Neural cell (in vitro differentiated cells): ENCODE measurements at regions not wholly inside any gene's neighbourhood (a gene's known extent, or its start where the extent isn't known, plus 50 kb on each side); places are given as distances from the start of the nearest gene placed in this dataset.

ENCODE experiments used
- H2AFZ ChIP-seq: fragments of 200-600, 300-800 bp; sonication (generic), shearing (Covaris generic); 2 replicates; pipeline ENCODE4 v1.6.0; 2014; ENCODE audit warnings: low read depth, mild to moderate bottlenecking, antibody characterized with exemption, low read length, moderate library complexity
- H3F3A ChIP-seq: fragments of 200-600 bp; shearing (Covaris generic); 2 replicates; pipeline ENCODE4 v1.6.1; 2016; ENCODE audit warnings: mild to moderate bottlenecking, moderate library complexity, mixed read lengths, antibody characterized with exemption, low read length; ENCODE audit not compliant: insufficient read depth, poor library complexity, severe bottlenecking
- H3K27ac ChIP-seq: fragments of 200-600, 300-800 bp; sonication (generic), shearing (Covaris generic); 2 replicates; pipeline ENCODE4 v1.5.1; 2014; ENCODE audit warnings: mild to moderate bottlenecking, low read length, moderate library complexity
- H3K27me3 ChIP-seq: fragments of 300-800, 200-600 bp; sonication (generic), shearing (Covaris generic); 2 replicates; pipeline ENCODE4 v1.6.0; 2014; ENCODE audit warnings: mild to moderate bottlenecking, low read depth, low read length, moderate library complexity; ENCODE audit not compliant: insufficient read depth
- H3K36me3 ChIP-seq: fragments of 300-800, 200-600 bp; sonication (generic), shearing (Covaris generic); 2 replicates; pipeline ENCODE4 v1.5.1; 2014; ENCODE audit warnings: mild to moderate bottlenecking, antibody characterized with exemption, low read length, moderate library complexity; ENCODE audit not compliant: insufficient read depth
- H3K4me2 ChIP-seq: fragments of 300-800, 200-600 bp; sonication (generic), shearing (Covaris generic); 2 replicates; pipeline ENCODE4 v1.6.0; 2014; ENCODE audit warnings: mild to moderate bottlenecking, low read length
- H3K4me3 ChIP-seq: fragments of 300-800, 200-600 bp; sonication (generic), shearing (Covaris generic); 2 replicates; pipeline ENCODE4 v1.5.1; 2014; ENCODE audit warnings: mild to moderate bottlenecking, low read length, moderate library complexity
- H3K79me2 ChIP-seq: fragments of 200-600 bp; shearing (Covaris generic); replicated peaks from 2 replicates; pipeline ENCODE4 v1.6.0; 2014; ENCODE audit warnings: mild to moderate bottlenecking, low read length, moderate library complexity; ENCODE audit not compliant: insufficient read depth
- H3K9ac ChIP-seq: fragments of 300-800, 200-600 bp; sonication (generic), shearing (Covaris generic); 2 replicates; pipeline ENCODE4 v1.6.1; 2016; ENCODE audit warnings: mild to moderate bottlenecking, low read length, mixed read lengths
- H3K9me2 ChIP-seq: fragments of 200-600 bp; shearing (Covaris generic); 2 replicates; pipeline ENCODE4 v1.6.1; 2016; ENCODE audit warnings: mild to moderate bottlenecking, low read length, mixed read lengths; ENCODE audit not compliant: insufficient read depth
- H3K9me3 ChIP-seq: fragments of 200-600, 300-800 bp; sonication (generic), shearing (Covaris generic); 2 replicates; pipeline ENCODE4 v1.6.1; 2016; ENCODE audit warnings: mild to moderate bottlenecking, mixed run types, low read length, moderate library complexity, mixed read lengths
- H4K20me1 ChIP-seq: fragments of 200-600 bp; shearing (Covaris generic); 2 replicates; pipeline ENCODE4 v1.6.1; 2016; ENCODE audit warnings: mild to moderate bottlenecking, mixed run types; ENCODE audit not compliant: insufficient read depth
- EP300 ChIP-seq: fragments of 450-650 bp; conservative IDR thresholded peaks from 2 replicates; pipeline ENCODE4 v1.6.1; 2014; ENCODE audit warnings: antibody characterized with exemption, mild to moderate bottlenecking, moderate library complexity; ENCODE audit not compliant: poor library complexity, severe bottlenecking
- EZH2 ChIP-seq: fragments of 200-600, 300-800 bp; shearing (Covaris generic), sonication (generic); IDR thresholded peaks from 2 replicates; pipeline ENCODE4 v1.6.1; 2014; ENCODE audit warnings: antibody characterized with exemption, low read length, borderline replicate concordance, mild to moderate bottlenecking; ENCODE audit not compliant: insufficient read depth, poor library complexity, severe bottlenecking
- MXI1 ChIP-seq: fragments of 450-650 bp; conservative IDR thresholded peaks from 2 replicates; pipeline ENCODE4 v1.6.1; 2014; ENCODE audit warnings: antibody characterized with exemption, mild to moderate bottlenecking; ENCODE audit not compliant: poor library complexity, severe bottlenecking
- POLR2AphosphoS5 ChIP-seq: IDR thresholded peaks from 2 replicates; pipeline ENCODE4 v1.6.1; 2012
- RAD21 ChIP-seq: fragments of 450-650 bp; conservative IDR thresholded peaks from 2 replicates; pipeline ENCODE4 v1.6.1; 2014; ENCODE audit warnings: antibody characterized with exemption, mild to moderate bottlenecking, moderate library complexity
- REST ChIP-seq: IDR thresholded peaks from 2 replicates; pipeline ENCODE4 v1.6.1; 2012; ENCODE audit warnings: borderline replicate concordance
- SMC3 ChIP-seq: fragments of 450-650 bp; conservative IDR thresholded peaks from 2 replicates; pipeline ENCODE4 v1.6.1; 2014; ENCODE audit warnings: antibody characterized with exemption, mild to moderate bottlenecking, moderate library complexity; ENCODE audit not compliant: poor library complexity
- TAF1 ChIP-seq: IDR thresholded peaks from 2 replicates; pipeline ENCODE4 v1.6.1; 2012; ENCODE audit warnings: low read depth
- TF ChIP-seq, protein P1 (sequence below): fragments of 450-650 bp; IDR thresholded peaks from 2 replicates; pipeline ENCODE4 v1.5.1; 2014; ENCODE audit warnings: antibody characterized with exemption, mild to moderate bottlenecking, moderate library complexity; ENCODE audit not compliant: poor library complexity, severe bottlenecking

GRCh38 chr9:81032030-81032572 lies 657.2 kb downstream of the TLE1 start:
- Histone ChIP-seq H3K27me3 (no peaks in the 10 kb centered on the region), H3F3A (no peaks in the 10 kb centered on the region), H3K79me2 (no peaks in the 10 kb centered on the region), H3K9ac (no peak overlapping the region), H3K36me3 (no peaks in the 10 kb centered on the region), H3K27ac (no peak overlapping the region), H3K4me2 (no peak overlapping the region), H4K20me1 (no peaks in the 10 kb centered on the region), H3K9me3 (no peaks in the 10 kb centered on the region), H3K4me3 (no peak overlapping the region), H3K9me2 (no peaks in the 10 kb centered on the region), H2AFZ (no peak overlapping the region)
- TF ChIP-seq MXI1 (no peak), POLR2AphosphoS5 (no peak), SMC3 (no peak), RAD21 (no peak), REST (no peak), TAF1 (no peak), EZH2 (no peak), EP300 (no peak)
- TF ChIP-seq, protein P1, sequence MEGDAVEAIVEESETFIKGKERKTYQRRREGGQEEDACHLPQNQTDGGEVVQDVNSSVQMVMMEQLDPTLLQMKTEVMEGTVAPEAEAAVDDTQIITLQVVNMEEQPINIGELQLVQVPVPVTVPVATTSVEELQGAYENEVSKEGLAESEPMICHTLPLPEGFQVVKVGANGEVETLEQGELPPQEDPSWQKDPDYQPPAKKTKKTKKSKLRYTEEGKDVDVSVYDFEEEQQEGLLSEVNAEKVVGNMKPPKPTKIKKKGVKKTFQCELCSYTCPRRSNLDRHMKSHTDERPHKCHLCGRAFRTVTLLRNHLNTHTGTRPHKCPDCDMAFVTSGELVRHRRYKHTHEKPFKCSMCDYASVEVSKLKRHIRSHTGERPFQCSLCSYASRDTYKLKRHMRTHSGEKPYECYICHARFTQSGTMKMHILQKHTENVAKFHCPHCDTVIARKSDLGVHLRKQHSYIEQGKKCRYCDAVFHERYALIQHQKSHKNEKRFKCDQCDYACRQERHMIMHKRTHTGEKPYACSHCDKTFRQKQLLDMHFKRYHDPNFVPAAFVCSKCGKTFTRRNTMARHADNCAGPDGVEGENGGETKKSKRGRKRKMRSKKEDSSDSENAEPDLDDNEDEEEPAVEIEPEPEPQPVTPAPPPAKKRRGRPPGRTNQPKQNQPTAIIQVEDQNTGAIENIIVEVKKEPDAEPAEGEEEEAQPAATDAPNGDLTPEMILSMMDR, result no peak

GRCh38 chr9:81031422-81032029 lies 657.8 kb downstream of the TLE1 start:
- H3F3A ChIP-seq, result no peaks in the 10 kb centered on the region
- no peaks in the 10 kb centered on the region for H3K9me3 ChIP-seq
- H2AFZ ChIP-seq, result no peak overlapping the region
- no peaks in the 10 kb centered on the region for H3K9me2 ChIP-seq
- no peaks in the 10 kb centered on the region for H3K79me2 ChIP-seq
- no peak overlapping the region for H3K27ac ChIP-seq
- H3K27me3 ChIP-seq, result no peaks in the 10 kb centered on the region
- H3K4me3 ChIP-seq, result no peak overlapping the region
- H4K20me1 ChIP-seq, result no peaks in the 10 kb centered on the region
- TF ChIP-seq MXI1 (no peak), SMC3 (no peak), REST (no peak), EP300 (no peak), TAF1 (no peak), EZH2 (no peak), RAD21 (no peak), POLR2AphosphoS5 (no peak)
- TF ChIP-seq, protein P1, result no peak
- no peak overlapping the region for H3K4me2 ChIP-seq
- no peak overlapping the region for H3K9ac ChIP-seq
- H3K36me3 ChIP-seq, result no peaks in the 10 kb centered on the region
